OCI-LY1 (cell line): ENCODE measurements at regions not wholly inside any gene's neighbourhood (a gene's known extent, or its start where the extent isn't known, plus 50 kb on each side); places are given as distances from the start of the nearest gene placed in this dataset.

Experiments used
- CTCF ChIP-seq: fragments of 200-600 bp; sonication (generic), shearing (Covaris generic); IDR thresholded peaks from 2 replicates; pipeline ENCODE4 v1.5.1; 2017; ENCODE audit warnings: mild to moderate bottlenecking, antibody characterized with exemption, low read length, moderate library complexity, mixed read lengths
- EZH2 ChIP-seq: fragments of 200-600 bp; sonication (generic), shearing (Covaris generic); IDR thresholded peaks from 2 replicates; pipeline ENCODE4 v1.8.0; 2017; ENCODE audit warnings: borderline replicate concordance, mixed run types, mild to moderate bottlenecking, antibody characterized with exemption, low read length, moderate library complexity, mixed read lengths

DNA sequence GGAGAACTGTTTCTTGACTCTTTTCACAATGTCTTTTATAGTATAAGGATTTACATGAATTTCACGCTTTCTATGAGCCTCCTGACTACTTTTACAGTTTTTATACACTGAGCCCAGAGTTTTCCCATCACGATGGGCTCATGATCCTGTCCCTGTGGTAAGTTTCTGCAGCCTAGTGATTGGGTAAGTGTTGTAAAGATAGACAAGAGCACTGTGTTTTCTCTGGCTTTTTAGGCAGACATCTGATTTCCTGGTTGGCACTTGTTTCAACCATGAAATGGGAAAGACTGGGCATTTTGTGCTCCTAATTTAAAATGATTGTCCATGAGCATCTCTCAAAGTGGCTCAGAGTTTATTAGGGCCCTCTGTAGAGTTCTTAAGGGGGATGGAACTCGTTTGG, 299.0 kb downstream of the FAT3 start:
- TF ChIP-seq EZH2 = no peak
- no peak for TF ChIP-seq CTCF
